OCI-LY7 (cell line): ENCODE measurements at regions not wholly inside any gene's neighbourhood (a gene's known extent, or its start where the extent isn't known, plus 50 kb on each side); places are given as distances from the start of the nearest gene placed in this dataset.

Experiments
- BruUV-seq: library from RNA; stranded (reverse); fragments of 400-500 nt; replicated peaks from 2 replicates; lab custom pipeline; 2021; lab: Mats Ljungman, UMichigan
- CTCF ChIA-PET: fragments of 300-600 bp; sonication (Branson Sonifier 250); formaldehyde crosslinking; loops from one replicate; lab custom pipeline; 2022; ENCODE audit warnings: antibody characterized with exemption; ENCODE audit not compliant: unreplicated experiment; lab: Charles Lee
- POLR2A ChIA-PET: fragments of 300-600 bp; sonication (Branson Sonifier 250); formaldehyde crosslinking; loops from one replicate; lab custom pipeline; 2022; ENCODE audit warnings: antibody characterized with exemption; lab: Charles Lee
- DNase-seq: peaks from one replicate; pipeline ENCODE4 v3.0.0-alpha.2; 2015; ENCODE audit warnings: low spot score
- H2AFZ ChIP-seq: fragments of 200-600 bp; sonication (generic), shearing (Covaris generic); 2 replicates; pipeline ENCODE4 v1.6.1; 2014; ENCODE audit warnings: mild to moderate bottlenecking, antibody characterized with exemption, low read length, moderate library complexity
- H3K27ac ChIP-seq: fragments of 200-600 bp; sonication (generic); 2 replicates; pipeline ENCODE4 v1.5.1; 2014; ENCODE audit warnings: mixed run types, low read depth, mild to moderate bottlenecking, moderate library complexity, low read length, inconsistent platforms; ENCODE audit not compliant: poor library complexity, severe bottlenecking
- H3K36me3 ChIP-seq: fragments of 200-600 bp; sonication (generic); 2 replicates; pipeline ENCODE4 v1.6.1; 2014; ENCODE audit warnings: mild to moderate bottlenecking, antibody characterized with exemption, low read length, moderate library complexity, mixed read lengths; ENCODE audit not compliant: insufficient read depth
- H3K4me1 ChIP-seq: fragments of 200-600 bp; sonication (generic); 2 replicates; pipeline ENCODE4 v1.5.1; 2014; ENCODE audit warnings: mild to moderate bottlenecking, low read length; ENCODE audit not compliant: insufficient read depth, poor library complexity, severe bottlenecking
- H3K4me2 ChIP-seq: fragments of 200-600 bp; sonication (generic); 2 replicates; pipeline ENCODE4 v1.6.1; 2014; ENCODE audit warnings: mild to moderate bottlenecking, low read length
- H3K4me3 ChIP-seq: fragments of 200-600 bp; sonication (generic); 2 replicates; pipeline ENCODE4 v1.5.1; 2014; ENCODE audit warnings: mild to moderate bottlenecking, low read depth, low read length; ENCODE audit not compliant: poor library complexity, severe bottlenecking
- H3K79me2 ChIP-seq: fragments of 200-600 bp; sonication (generic); 2 replicates; pipeline ENCODE4 v1.6.1; 2016; ENCODE audit warnings: low read depth, mild to moderate bottlenecking, low read length, moderate library complexity, mixed read lengths; ENCODE audit not compliant: insufficient read depth
- H3K9me2 ChIP-seq: fragments of 200-600 bp; sonication (generic); 2 replicates; pipeline ENCODE4 v1.6.1; 2016; ENCODE audit warnings: mild to moderate bottlenecking, low read length, mixed read lengths; ENCODE audit not compliant: insufficient read depth
- H3K9me3 ChIP-seq: fragments of 200-600 bp; sonication (generic); 2 replicates; pipeline ENCODE4 v1.6.1; 2014; ENCODE audit warnings: mild to moderate bottlenecking, mixed run types, low read length, mixed read lengths
- H4K20me1 ChIP-seq: fragments of 200-600 bp; sonication (generic); 2 replicates; pipeline ENCODE4 v1.6.1; 2014; ENCODE audit warnings: mild to moderate bottlenecking, antibody characterized with exemption, low read length, moderate library complexity, mixed read lengths; ENCODE audit not compliant: insufficient read depth
- EZH2phosphoT487 ChIP-seq: fragments of 200-600 bp; sonication (generic); IDR thresholded peaks from 2 replicates; pipeline ENCODE4 v1.6.1; 2018; ENCODE audit warnings: low read depth, borderline replicate concordance, mild to moderate bottlenecking, mixed run types, antibody characterized with exemption, low read length, moderate library complexity, mixed read lengths
- intact Hi-C: fragments of 100-400 bp; cut with micrococcal nuclease; formaldehyde crosslinking; loops from one replicate; pipeline ENCODE4 v1.10.0; 2022; ENCODE audit not compliant: unreplicated experiment
- TF ChIP-seq, protein P1 (sequence below): fragments of 200-600 bp; sonication (generic); conservative IDR thresholded peaks from 2 replicates; pipeline ENCODE4 v1.5.1; 2014; ENCODE audit warnings: mild to moderate bottlenecking, antibody characterized with exemption, low read length, moderate library complexity, mixed read lengths

GRCh38 chr16:80066805-80067580, 466.5 kb upstream of the MAF start:
- no peaks in the 10 kb centered on the region for H3K79me2 ChIP-seq
- no peaks in the 10 kb centered on the region for H3K4me1 ChIP-seq
- no peak overlapping the region for H3K4me2 ChIP-seq
- no peak overlapping the region for H3K27ac ChIP-seq
- intact Hi-C loops = no loop called here
- H3K9me2 ChIP-seq = no peaks in the 10 kb centered on the region
- CTCF ChIA-PET = no interaction called here
- H2AFZ ChIP-seq = no peak overlapping the region
- no peak overlapping the region for H3K4me3 ChIP-seq
- H4K20me1 ChIP-seq = no peaks in the 10 kb centered on the region
- TF ChIP-seq EZH2phosphoT487 = no peak
- TF ChIP-seq, protein P1, sequence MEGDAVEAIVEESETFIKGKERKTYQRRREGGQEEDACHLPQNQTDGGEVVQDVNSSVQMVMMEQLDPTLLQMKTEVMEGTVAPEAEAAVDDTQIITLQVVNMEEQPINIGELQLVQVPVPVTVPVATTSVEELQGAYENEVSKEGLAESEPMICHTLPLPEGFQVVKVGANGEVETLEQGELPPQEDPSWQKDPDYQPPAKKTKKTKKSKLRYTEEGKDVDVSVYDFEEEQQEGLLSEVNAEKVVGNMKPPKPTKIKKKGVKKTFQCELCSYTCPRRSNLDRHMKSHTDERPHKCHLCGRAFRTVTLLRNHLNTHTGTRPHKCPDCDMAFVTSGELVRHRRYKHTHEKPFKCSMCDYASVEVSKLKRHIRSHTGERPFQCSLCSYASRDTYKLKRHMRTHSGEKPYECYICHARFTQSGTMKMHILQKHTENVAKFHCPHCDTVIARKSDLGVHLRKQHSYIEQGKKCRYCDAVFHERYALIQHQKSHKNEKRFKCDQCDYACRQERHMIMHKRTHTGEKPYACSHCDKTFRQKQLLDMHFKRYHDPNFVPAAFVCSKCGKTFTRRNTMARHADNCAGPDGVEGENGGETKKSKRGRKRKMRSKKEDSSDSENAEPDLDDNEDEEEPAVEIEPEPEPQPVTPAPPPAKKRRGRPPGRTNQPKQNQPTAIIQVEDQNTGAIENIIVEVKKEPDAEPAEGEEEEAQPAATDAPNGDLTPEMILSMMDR = no peak
- POLR2A ChIA-PET = interaction anchor here (0.9 kb wide), 1 partner anchor 13 kb away, joined by 4 read pairs; no protein-coding TSS in a partner anchor
- H3K9me3 ChIP-seq = no peaks in the 10 kb centered on the region
- no peaks in the 10 kb centered on the region for H3K36me3 ChIP-seq
- BruUV-seq = no TSS peak
- DNase-seq = no peak

GRCh38 chr16:80065541-80065940, 465.0 kb upstream of the MAF start:
- Histone ChIP-seq H3K36me3 (no peaks in the 10 kb centered on the region), H3K27ac (no peak overlapping the region), H3K4me2 (no peak overlapping the region), H2AFZ (no peak overlapping the region), H3K4me3 (no peak overlapping the region), H3K4me1 (no peaks in the 10 kb centered on the region), H3K9me3 (no peaks in the 10 kb centered on the region), H4K20me1 (no peaks in the 10 kb centered on the region), H3K79me2 (no peaks in the 10 kb centered on the region), H3K9me2 (no peaks in the 10 kb centered on the region)
- TF ChIP-seq, protein P1 = no peak
- TF ChIP-seq EZH2phosphoT487 = no peak
- no TSS peak for BruUV-seq
- intact Hi-C loops = no loop called here
- ChIA-PET POLR2A (no interaction called here), CTCF (no interaction called here)
- no peak for DNase-seq

GRCh38 chr16:80063713-80064069, 463.2 kb upstream of the MAF start:
- no peak overlapping the region for H2AFZ ChIP-seq
- no peaks in the 10 kb centered on the region for H3K4me1 ChIP-seq
- no peaks in the 10 kb centered on the region for H3K36me3 ChIP-seq
- BruUV-seq = no TSS peak
- intact Hi-C loops = no loop called here
- CTCF ChIA-PET = no interaction called here
- POLR2A ChIA-PET = interaction anchor here (0.6 kb wide), 2 partner anchors 13 to 39 kb away, joined by 3 to 5 read pairs; no protein-coding TSS in a partner anchor
- H3K4me2 ChIP-seq = no peak overlapping the region
- no peaks in the 10 kb centered on the region for H3K79me2 ChIP-seq
- DNase-seq = no peak
- no peak overlapping the region for H3K27ac ChIP-seq
- no peaks in the 10 kb centered on the region for H4K20me1 ChIP-seq
- no peaks in the 10 kb centered on the region for H3K9me3 ChIP-seq
- TF ChIP-seq, protein P1 = no peak
- no peak for TF ChIP-seq EZH2phosphoT487
- H3K9me2 ChIP-seq = no peaks in the 10 kb centered on the region
- H3K4me3 ChIP-seq = no peak overlapping the region
